GM12878 (cell line): ENCODE measurements at regions not wholly inside any gene's neighbourhood (a gene's known extent, or its start where the extent isn't known, plus 50 kb on each side); places are given as distances from the start of the nearest gene placed in this dataset.

Source experiments
- ATAC-seq: fragments of 200-7000 bp; cut with Tn5 transposase; 3 replicates; pipeline ENCODE4 v1.9.1; 2020; ENCODE audit warnings: mild to moderate bottlenecking, moderate library complexity
- BruUV-seq: library from RNA; stranded (reverse); fragments of 400-500 nt; replicated peaks from 2 replicates; lab custom pipeline; 2021; lab: Mats Ljungman, UMichigan
- CTCF ChIA-PET: fragments of 300-600 bp; sonication (Branson Sonifier 250); formaldehyde crosslinking; extraction: SDS; loops from one replicate; lab custom pipeline; 2021; ENCODE audit warnings: inconsistent platforms; lab: Yijun Ruan, JAX
- POLR2A ChIA-PET: fragments of 350-600 bp; formaldehyde crosslinking; extraction: SDS; loops from one replicate; lab custom pipeline; 2021; ENCODE audit warnings: inconsistent platforms; lab: Charles Lee
- RAD21 ChIA-PET: fragments of 300-600 bp; sonication (Branson Sonifier 250); formaldehyde crosslinking; loops from one replicate; lab custom pipeline; 2023; ENCODE audit warnings: antibody characterized with exemption; ENCODE audit not compliant: unreplicated experiment; lab: Charles Lee
- SMC1A ChIA-PET: fragments of 300-600 bp; sonication (Branson Sonifier 250); formaldehyde crosslinking; loops from one replicate; lab custom pipeline; 2023; ENCODE audit not compliant: unreplicated experiment, uncharacterized antibody; lab: Charles Lee
- DNase-seq: peaks from one replicate; pipeline ENCODE4 v3.0.0-alpha.2; 2011; ENCODE audit warnings: low read depth, low spot score
- FAIRE-seq: peaks from 3 replicates; lab custom pipeline; 2011; peaks lifted over from hg19 to GRCh38; lab: Jason Lieb, UNC
- H2AFZ ChIP-seq: 2 replicates; pipeline ENCODE4 v1.6.0; 2011; ENCODE audit warnings: low read depth, low read length, control low read depth; ENCODE audit not compliant: control insufficient read depth
- H3K27ac ChIP-seq: 2 replicates; pipeline ENCODE4 v1.5.1; 2011; ENCODE audit warnings: control low read depth; ENCODE audit not compliant: control insufficient read depth, insufficient read depth
- H3K27me3 ChIP-seq, 2 experiments: replicated peaks in 1 of 2; 2 replicates each; pipeline versions ENCODE4 v1.6.0 to v1.6.1; 2011; ENCODE audit warnings: low read length in 1 of 2; ENCODE audit not compliant: control insufficient read depth in 2 of 2, insufficient read depth in 2 of 2
- H3K36me3 ChIP-seq, 2 experiments: 2 replicates each; pipeline ENCODE4 v1.5.1; 2011; ENCODE audit warnings: low read length in 1 of 2; ENCODE audit not compliant: control insufficient read depth in 2 of 2, insufficient read depth in 2 of 2
- H3K4me1 ChIP-seq: 2 replicates; pipeline ENCODE4 v1.6.1; 2011; ENCODE audit warnings: mild to moderate bottlenecking, low read length, moderate library complexity, mixed read lengths; ENCODE audit not compliant: control insufficient read depth, insufficient read depth
- H3K4me2 ChIP-seq: 2 replicates; pipeline ENCODE4 v1.6.0; 2011; ENCODE audit warnings: control low read depth; ENCODE audit not compliant: control insufficient read depth, insufficient read depth
- H3K4me3 ChIP-seq: fragments of 200-600 bp; sonication (generic); 2 replicates; pipeline ENCODE4 v1.5.1; 2016
- H3K79me2 ChIP-seq: 2 replicates; pipeline ENCODE4 v1.6.0; 2011; ENCODE audit warnings: low read length; ENCODE audit not compliant: control insufficient read depth, insufficient read depth
- H3K9ac ChIP-seq: 2 replicates; pipeline ENCODE4 v1.8.0; 2011; ENCODE audit warnings: low read length, control low read depth, mixed read lengths; ENCODE audit not compliant: control insufficient read depth, insufficient read depth
- H3K9me3 ChIP-seq: replicated peaks from 3 replicates; pipeline ENCODE4 v1.5.1; 2011; ENCODE audit warnings: mild to moderate bottlenecking, low read length; ENCODE audit not compliant: control insufficient read depth, insufficient read depth
- H4K20me1 ChIP-seq: 2 replicates; pipeline ENCODE4 v1.6.0; 2011; ENCODE audit not compliant: control insufficient read depth, insufficient read depth
- ASH2L ChIP-seq: fragments of 300-600, 200-600 bp; sonication (generic); IDR thresholded peaks from 2 replicates; pipeline ENCODE4 v1.6.1; 2017; ENCODE audit warnings: low read depth, mild to moderate bottlenecking, borderline replicate concordance
- BRCA1 ChIP-seq: IDR thresholded peaks from 2 replicates; pipeline ENCODE4 v1.6.1; 2011; ENCODE audit warnings: low read depth, low read length, improper control_type of control experiment
- CHD1 ChIP-seq: IDR thresholded peaks from 2 replicates; pipeline ENCODE4 v1.6.1; 2012; ENCODE audit warnings: low read depth, low read length, improper control_type of control experiment
- NFYA ChIP-seq: IDR thresholded peaks from 2 replicates; pipeline ENCODE4 v1.6.1; 2011; ENCODE audit warnings: low read depth, mild to moderate bottlenecking, low read length, improper control_type of control experiment, borderline replicate concordance
- POLR2A ChIP-seq: IDR thresholded peaks from 2 replicates; pipeline ENCODE4 v1.6.1; 2011; ENCODE audit warnings: low read depth, mild to moderate bottlenecking, low read length
- SP1 ChIP-seq: IDR thresholded peaks from one replicate; pipeline ENCODE4 v1.6.1; 2011; ENCODE audit warnings: low read depth, low read length
- TBL1XR1 ChIP-seq: IDR thresholded peaks from 2 replicates; pipeline ENCODE4 v1.6.1; 2012; ENCODE audit warnings: low read depth, low read length, improper control_type of control experiment
- WRNIP1 ChIP-seq: IDR thresholded peaks from 2 replicates; pipeline ENCODE4 v1.6.1; 2011; ENCODE audit warnings: low read depth, low read length, improper control_type of control experiment, borderline replicate concordance
- WGBS: methylation state at CpG from one replicate; pipeline ENCODE4 v1.1.6; 2016; ENCODE audit warnings: low lambda C conversion rate; ENCODE audit not compliant: insufficient replicate concordance, insufficient coverage; ENCODE audit errors: missing lambda C conversion rate; 5-methylcytosine and 5-hydroxymethylcytosine counted together
- in situ Hi-C: fragments of 300-500 bp; cut with MboI; formaldehyde crosslinking; loops from 9 replicates; pipeline ENCODE4 v1.14.3; 2018; ENCODE audit warnings: mixed read lengths
- intact Hi-C: fragments of 100-400 bp; cut with micrococcal nuclease; formaldehyde crosslinking; loops from one replicate; pipeline ENCODE4 v1.14.2; 2022; ENCODE audit not compliant: unreplicated experiment
- TF ChIP-seq, protein P1 (sequence below): fragments of 450-650 bp; IDR thresholded peaks from 2 replicates; pipeline ENCODE4 v1.6.1; 2018; ENCODE audit warnings: mild to moderate bottlenecking, low read depth, moderate library complexity; ENCODE audit not compliant: partially characterized antibody
- TF ChIP-seq, protein P2 (sequence below): fragments of 450-650 bp; formaldehyde crosslinking; IDR thresholded peaks from 2 replicates; pipeline ENCODE4 v1.4.0; 2020; ENCODE audit warnings: mild to moderate bottlenecking, moderate library complexity
- TF ChIP-seq, protein P3 (sequence below): fragments of 450-650 bp; IDR thresholded peaks from 2 replicates; pipeline ENCODE4 v1.6.1; 2018; ENCODE audit warnings: borderline replicate concordance, mild to moderate bottlenecking; ENCODE audit not compliant: partially characterized antibody
- TF ChIP-seq, protein P4 (sequence below): fragments of 450-650 bp; IDR thresholded peaks from 2 replicates; pipeline ENCODE4 v1.6.1; 2016; ENCODE audit warnings: mild to moderate bottlenecking
- TF ChIP-seq, protein P5 (sequence below): fragments of 450-650 bp; conservative IDR thresholded peaks from 2 replicates; pipeline ENCODE4 v1.6.1; 2017; ENCODE audit warnings: mild to moderate bottlenecking, moderate library complexity

DNA sequence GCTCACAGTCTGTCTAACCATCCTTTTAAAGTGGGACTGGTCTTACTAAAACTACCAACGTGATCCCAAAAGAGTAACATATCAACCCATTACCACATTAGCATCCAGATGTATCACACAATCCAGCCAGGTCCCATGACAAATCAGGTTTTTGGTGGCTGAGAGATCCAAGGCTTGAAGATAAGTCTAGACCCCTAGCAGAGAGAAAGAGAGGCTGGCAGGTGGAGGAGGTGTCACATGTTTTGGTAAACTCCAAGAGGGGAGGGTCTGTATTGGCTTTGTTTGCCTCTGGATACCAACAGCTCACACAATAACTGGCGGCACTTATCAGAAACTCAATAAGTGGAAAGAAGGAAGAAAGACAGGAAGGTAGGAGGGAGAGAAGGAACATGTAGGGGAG, 357.6 kb downstream of the SS18 start:
- DNase-seq (no peak), FAIRE-seq (no peak), ATAC-seq (no peak)
- ChIA-PET CTCF (no interaction called here), POLR2A (no interaction called here), RAD21 (no interaction called here), SMC1A (no interaction called here)
- Histone ChIP-seq H3K79me2 (no peaks in the 10 kb centered on the region), H3K27me3 (no peaks in the 10 kb centered on the region; a peak in 1 of 4 replicates), H3K9ac (no peak overlapping the region), H3K9me3 (no peaks in the 10 kb centered on the region), H3K36me3 (no peaks in the 10 kb centered on the region), H3K4me2 (no peak overlapping the region), H2AFZ (no peak overlapping the region), H3K4me1 (no peaks in the 10 kb centered on the region), H3K4me3 (no peak overlapping the region), H3K27ac (no peak overlapping the region), H4K20me1 (no peaks in the 10 kb centered on the region)
- no TSS peak for BruUV-seq
- intact Hi-C loops (no loop called here), in situ Hi-C loops (no loop called here)
- 46% methylated on average over 2 of the region's 2 CpGs for WGBS
- TF ChIP-seq, protein P1, sequence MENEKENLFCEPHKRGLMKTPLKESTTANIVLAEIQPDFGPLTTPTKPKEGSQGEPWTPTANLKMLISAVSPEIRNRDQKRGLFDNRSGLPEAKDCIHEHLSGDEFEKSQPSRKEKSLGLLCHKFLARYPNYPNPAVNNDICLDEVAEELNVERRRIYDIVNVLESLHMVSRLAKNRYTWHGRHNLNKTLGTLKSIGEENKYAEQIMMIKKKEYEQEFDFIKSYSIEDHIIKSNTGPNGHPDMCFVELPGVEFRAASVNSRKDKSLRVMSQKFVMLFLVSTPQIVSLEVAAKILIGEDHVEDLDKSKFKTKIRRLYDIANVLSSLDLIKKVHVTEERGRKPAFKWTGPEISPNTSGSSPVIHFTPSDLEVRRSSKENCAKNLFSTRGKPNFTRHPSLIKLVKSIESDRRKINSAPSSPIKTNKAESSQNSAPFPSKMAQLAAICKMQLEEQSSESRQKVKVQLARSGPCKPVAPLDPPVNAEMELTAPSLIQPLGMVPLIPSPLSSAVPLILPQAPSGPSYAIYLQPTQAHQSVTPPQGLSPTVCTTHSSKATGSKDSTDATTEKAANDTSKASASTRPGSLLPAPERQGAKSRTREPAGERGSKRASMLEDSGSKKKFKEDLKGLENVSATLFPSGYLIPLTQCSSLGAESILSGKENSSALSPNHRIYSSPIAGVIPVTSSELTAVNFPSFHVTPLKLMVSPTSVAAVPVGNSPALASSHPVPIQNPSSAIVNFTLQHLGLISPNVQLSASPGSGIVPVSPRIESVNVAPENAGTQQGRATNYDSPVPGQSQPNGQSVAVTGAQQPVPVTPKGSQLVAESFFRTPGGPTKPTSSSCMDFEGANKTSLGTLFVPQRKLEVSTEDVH = no peak
- no peak for TF ChIP-seq ASH2L
- TF ChIP-seq, protein P2, sequence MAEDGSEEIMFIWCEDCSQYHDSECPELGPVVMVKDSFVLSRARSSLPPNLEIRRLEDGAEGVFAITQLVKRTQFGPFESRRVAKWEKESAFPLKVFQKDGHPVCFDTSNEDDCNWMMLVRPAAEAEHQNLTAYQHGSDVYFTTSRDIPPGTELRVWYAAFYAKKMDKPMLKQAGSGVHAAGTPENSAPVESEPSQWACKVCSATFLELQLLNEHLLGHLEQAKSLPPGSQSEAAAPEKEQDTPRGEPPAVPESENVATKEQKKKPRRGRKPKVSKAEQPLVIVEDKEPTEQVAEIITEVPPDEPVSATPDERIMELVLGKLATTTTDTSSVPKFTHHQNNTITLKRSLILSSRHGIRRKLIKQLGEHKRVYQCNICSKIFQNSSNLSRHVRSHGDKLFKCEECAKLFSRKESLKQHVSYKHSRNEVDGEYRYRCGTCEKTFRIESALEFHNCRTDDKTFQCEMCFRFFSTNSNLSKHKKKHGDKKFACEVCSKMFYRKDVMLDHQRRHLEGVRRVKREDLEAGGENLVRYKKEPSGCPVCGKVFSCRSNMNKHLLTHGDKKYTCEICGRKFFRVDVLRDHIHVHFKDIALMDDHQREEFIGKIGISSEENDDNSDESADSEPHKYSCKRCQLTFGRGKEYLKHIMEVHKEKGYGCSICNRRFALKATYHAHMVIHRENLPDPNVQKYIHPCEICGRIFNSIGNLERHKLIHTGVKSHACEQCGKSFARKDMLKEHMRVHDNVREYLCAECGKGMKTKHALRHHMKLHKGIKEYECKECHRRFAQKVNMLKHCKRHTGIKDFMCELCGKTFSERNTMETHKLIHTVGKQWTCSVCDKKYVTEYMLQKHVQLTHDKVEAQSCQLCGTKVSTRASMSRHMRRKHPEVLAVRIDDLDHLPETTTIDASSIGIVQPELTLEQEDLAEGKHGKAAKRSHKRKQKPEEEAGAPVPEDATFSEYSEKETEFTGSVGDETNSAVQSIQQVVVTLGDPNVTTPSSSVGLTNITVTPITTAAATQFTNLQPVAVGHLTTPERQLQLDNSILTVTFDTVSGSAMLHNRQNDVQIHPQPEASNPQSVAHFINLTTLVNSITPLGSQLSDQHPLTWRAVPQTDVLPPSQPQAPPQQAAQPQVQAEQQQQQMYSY (CRISPR knock-in tag) = no peak
- no peak for TF ChIP-seq BRCA1
- TF ChIP-seq, protein P3, sequence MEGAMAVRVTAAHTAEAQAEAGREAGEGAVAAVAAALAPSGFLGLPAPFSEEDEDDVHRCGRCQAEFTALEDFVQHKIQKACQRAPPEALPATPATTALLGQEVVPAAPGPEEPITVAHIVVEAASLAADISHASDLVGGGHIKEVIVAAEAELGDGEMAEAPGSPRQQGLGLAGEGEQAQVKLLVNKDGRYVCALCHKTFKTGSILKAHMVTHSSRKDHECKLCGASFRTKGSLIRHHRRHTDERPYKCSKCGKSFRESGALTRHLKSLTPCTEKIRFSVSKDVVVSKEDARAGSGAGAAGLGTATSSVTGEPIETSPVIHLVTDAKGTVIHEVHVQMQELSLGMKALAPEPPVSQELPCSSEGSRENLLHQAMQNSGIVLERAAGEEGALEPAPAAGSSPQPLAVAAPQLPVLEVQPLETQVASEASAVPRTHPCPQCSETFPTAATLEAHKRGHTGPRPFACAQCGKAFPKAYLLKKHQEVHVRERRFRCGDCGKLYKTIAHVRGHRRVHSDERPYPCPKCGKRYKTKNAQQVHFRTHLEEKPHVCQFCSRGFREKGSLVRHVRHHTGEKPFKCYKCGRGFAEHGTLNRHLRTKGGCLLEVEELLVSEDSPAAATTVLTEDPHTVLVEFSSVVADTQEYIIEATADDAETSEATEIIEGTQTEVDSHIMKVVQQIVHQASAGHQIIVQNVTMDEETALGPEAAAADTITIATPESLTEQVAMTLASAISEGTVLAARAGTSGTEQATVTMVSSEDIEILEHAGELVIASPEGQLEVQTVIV = no peak
- TF ChIP-seq NFYA = no peak
- TF ChIP-seq WRNIP1 = no peak
- TF ChIP-seq, protein P4, sequence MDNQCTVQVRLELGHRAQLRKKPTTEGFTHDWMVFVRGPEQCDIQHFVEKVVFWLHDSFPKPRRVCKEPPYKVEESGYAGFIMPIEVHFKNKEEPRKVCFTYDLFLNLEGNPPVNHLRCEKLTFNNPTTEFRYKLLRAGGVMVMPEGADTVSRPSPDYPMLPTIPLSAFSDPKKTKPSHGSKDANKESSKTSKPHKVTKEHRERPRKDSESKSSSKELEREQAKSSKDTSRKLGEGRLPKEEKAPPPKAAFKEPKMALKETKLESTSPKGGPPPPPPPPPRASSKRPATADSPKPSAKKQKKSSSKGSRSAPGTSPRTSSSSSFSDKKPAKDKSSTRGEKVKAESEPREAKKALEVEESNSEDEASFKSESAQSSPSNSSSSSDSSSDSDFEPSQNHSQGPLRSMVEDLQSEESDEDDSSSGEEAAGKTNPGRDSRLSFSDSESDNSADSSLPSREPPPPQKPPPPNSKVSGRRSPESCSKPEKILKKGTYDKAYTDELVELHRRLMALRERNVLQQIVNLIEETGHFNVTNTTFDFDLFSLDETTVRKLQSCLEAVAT = no peak
- no peak for TF ChIP-seq TBL1XR1
- no peak for TF ChIP-seq SP1
- TF ChIP-seq, protein P5, sequence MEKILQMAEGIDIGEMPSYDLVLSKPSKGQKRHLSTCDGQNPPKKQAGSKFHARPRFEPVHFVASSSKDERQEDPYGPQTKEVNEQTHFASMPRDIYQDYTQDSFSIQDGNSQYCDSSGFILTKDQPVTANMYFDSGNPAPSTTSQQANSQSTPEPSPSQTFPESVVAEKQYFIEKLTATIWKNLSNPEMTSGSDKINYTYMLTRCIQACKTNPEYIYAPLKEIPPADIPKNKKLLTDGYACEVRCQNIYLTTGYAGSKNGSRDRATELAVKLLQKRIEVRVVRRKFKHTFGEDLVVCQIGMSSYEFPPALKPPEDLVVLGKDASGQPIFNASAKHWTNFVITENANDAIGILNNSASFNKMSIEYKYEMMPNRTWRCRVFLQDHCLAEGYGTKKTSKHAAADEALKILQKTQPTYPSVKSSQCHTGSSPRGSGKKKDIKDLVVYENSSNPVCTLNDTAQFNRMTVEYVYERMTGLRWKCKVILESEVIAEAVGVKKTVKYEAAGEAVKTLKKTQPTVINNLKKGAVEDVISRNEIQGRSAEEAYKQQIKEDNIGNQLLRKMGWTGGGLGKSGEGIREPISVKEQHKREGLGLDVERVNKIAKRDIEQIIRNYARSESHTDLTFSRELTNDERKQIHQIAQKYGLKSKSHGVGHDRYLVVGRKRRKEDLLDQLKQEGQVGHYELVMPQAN = no peak
- TF ChIP-seq CHD1 = no peak
- no peak for TF ChIP-seq POLR2A
